Skeletal muscle cell (primary cell): ENCODE measurements at regions not wholly inside any gene's neighbourhood (a gene's known extent, or its start where the extent isn't known, plus 50 kb on each side); places are given as distances from the start of the nearest gene placed in this dataset.

Experiments used
- DNase-seq: peaks from one replicate; pipeline ENCODE4 v3.0.0-alpha.2; 2010; ENCODE audit warnings: low read depth
- H3K4me3 ChIP-seq: 2 replicates; pipeline ENCODE4 v1.5.1; 2011; ENCODE audit warnings: low read depth, mild to moderate bottlenecking, control low read depth, low read length, moderate library complexity

- no peak overlapping the region for H3K4me3 ChIP-seq
- DNase-seq, result no peak
Observed at GRCh38 chr9:32255026-32255425, 129.4 kb upstream of the ACO1 start.

GRCh38 chr9:32258482-32258881 is 126.0 kb upstream of the ACO1 start:
- no peak for DNase-seq

GRCh38 chr9:32260151-32260862 is 124.1 kb upstream of the ACO1 start:
- no peak for DNase-seq

More at GRCh38 chr9:32258482-32258881, 126.0 kb upstream of the ACO1 start:
- no peak overlapping the region for H3K4me3 ChIP-seq

GRCh38 chr9:32264170-32264864 is 120.1 kb upstream of the ACO1 start:
- H3K4me3 ChIP-seq, result no peak overlapping the region
- no peak for DNase-seq

More at GRCh38 chr9:32260151-32260862, 124.1 kb upstream of the ACO1 start:
- H3K4me3 ChIP-seq, result no peak overlapping the region

DNA sequence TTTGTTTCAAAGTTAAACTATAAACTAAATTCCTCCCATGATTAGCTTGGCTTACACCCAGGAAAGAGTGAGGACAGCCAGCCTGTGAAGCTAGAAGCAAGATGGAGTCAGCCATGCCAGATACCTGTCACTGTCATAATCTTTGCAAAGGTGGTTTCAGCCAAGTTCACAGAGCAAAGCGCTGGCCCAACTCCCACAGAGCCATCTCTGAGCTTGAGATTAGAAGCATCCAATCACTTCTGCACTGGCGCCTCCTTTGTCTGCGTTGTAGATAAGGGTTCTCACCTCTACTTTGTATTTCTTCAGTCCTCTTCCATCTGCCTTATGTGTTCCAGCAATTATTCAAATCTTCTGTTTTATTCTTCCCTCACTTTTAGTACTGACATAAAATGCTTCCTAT is 119.4 kb upstream of the ACO1 start:
- H3K4me3 ChIP-seq, result no peak overlapping the region
- DNase-seq, result no peak

DNA sequence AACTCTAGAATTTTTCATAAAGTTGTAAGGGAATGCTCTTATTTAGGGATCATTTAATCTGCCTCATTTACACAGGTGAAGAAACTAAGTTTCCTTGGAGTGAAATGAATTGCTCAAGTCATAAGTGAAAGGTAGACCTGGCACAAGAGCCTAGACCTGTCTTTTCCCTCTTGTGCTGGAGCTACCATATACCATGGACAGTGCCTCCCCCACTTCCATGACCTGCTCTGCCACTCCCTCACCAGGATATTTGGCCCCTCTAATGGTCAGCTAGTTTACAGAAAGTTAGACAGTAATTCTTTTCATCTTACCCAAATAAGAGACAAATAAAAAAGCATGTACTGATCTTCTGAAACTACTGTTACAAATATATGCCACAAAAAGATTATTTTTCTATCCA is 105.5 kb upstream of the ACO1 start:
- no peak for DNase-seq
- H3K4me3 ChIP-seq, result no peak overlapping the region

GRCh38 chr9:32289756-32290155 is 94.7 kb upstream of the ACO1 start:
- DNase-seq, result no peak
- H3K4me3 ChIP-seq, result no peak overlapping the region

DNA sequence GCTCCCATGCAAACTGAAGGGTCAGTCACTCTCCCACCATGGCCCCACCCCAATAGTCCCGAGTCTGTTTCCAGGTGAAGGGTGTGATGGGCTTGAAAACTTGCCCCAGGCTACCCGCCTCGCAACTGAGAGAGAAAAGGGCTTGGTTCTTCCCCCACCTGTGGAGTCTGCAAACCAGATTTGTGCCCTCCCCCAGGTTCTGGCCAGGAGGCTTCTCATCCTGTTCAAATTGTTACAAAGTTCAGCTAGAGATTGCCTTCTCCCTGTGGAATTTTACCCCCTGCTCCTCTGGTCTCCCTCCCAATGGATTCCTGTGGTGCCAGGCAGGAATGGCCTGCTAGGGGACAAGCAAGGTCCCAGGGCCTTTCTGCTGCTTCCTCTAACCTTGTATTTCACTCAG is 93.1 kb upstream of the ACO1 start:
- DNase-seq, result no peak
- no peak overlapping the region for H3K4me3 ChIP-seq

DNA sequence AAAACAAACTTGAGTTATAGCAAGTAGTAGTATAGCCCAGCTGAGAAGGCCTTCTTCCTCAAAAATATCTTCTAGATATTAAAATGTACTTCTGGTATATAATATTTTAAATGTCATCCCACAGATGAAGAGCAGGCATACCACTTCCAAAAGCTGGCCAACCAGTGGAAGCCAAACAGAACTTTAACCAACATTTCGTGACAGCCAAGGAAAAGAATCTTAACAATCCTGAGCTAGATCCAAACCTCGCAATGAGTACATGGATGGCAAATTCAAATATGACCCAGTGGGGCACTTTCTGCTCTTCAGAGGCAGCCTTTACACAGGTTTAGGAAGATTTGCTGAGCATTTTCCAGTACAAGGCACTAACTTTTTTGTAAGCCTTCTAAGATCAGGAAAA is 91.8 kb upstream of the ACO1 start:
- H3K4me3 ChIP-seq, result no peak overlapping the region
- no peak for DNase-seq

- no peak overlapping the region for H3K4me3 ChIP-seq
- DNase-seq, result no peak
Observed at GRCh38 chr9:32293091-32293490, 91.4 kb upstream of the ACO1 start.

DNA sequence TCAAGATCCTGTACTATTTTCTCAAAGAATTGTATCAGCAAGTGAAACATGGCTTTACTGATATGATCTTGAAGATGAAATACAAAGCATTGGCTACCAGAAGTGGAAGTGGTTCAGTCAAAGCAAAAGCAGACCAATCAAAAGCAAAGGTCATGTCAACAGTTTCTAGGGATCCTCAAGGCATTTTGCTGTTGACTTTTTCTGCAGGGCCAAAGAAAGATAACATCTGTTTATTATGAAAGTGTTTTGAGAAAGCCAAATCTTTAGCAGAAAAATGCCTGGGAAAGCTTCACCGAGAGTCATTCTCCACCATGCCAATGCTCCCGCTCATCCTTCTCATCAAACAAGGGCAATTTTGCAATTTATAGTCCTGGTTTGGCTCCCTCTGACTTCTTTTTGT is 90.3 kb upstream of the ACO1 start:
- no peak for DNase-seq
- H3K4me3 ChIP-seq, result no peak overlapping the region

GRCh38 chr9:32300373-32300772 is 84.1 kb upstream of the ACO1 start:
- H3K4me3 ChIP-seq, result no peak overlapping the region
- no peak for DNase-seq

GRCh38 chr9:32304495-32304894 is 79.9 kb upstream of the ACO1 start:
- no peak for DNase-seq
- no peak overlapping the region for H3K4me3 ChIP-seq

DNA sequence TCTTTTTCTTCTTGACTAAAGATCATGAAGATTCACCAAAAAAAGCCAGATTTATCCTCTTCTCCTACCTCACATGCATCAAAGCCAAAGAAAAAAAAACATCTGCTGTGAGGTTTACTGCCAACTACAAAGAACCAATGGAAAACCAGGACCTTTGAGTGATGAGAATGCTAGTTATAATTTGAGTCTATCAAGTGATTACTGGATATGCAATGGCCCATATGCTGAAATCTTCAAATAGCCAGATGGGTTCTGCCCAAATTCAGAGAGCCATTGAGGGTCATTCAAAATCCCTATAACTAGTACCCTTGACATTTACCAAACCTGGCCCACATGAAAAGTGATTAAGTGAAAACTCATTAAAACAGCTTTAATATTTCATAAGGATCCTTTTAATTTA is 78.4 kb upstream of the ACO1 start:
- no peak overlapping the region for H3K4me3 ChIP-seq
- no peak for DNase-seq

DNA sequence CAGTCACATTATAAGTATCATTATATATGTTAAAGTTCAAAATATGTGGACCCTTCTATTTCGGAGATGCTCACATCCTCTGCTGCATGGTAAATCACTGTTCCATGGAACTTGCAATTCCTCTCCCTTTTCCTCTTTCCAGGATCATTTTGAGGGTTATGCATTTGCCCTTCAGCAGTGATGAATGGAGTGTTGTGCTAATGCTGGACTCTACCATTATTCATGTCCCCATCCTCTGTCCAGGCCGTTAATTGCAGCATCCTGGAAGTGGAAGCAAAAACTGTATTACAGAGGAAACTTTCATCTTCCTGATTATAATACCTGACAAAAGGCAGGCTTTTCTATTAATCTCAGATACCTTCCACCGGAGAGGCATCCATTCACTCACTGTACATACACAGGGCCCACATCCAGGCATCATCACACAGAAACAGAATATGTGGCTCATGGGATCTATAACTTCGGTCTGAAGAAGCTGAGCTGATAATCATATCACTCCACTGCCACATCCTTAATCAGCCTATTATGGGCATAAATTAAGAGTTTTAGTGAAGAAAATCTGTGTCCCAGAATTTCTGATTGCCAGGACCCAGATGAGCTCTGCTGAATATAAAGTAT is 65.0 kb upstream of the ACO1 start:
- no peak for DNase-seq
- no peak overlapping the region for H3K4me3 ChIP-seq

DNA sequence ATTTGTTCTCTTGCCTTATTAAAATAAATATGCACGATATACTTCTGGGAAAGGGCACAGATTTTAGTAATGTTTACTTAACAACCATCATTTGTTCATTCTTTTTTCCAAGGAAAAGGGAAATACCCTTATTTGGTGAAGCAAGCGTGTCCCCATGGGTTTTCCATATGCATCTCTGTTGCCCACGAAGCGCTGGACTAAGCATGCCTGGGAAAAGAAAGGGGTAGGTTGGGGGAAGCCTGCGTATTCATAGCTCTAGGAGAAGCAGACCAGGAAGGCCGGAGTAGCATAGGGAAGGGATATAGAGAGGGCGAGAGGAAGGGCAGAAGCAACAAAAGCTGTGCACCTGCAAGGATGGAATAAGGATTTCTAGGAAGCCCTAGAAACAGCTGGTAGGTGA is 61.8 kb upstream of the ACO1 start:
- no peak overlapping the region for H3K4me3 ChIP-seq
- DNase-seq, result no peak

- H3K4me3 ChIP-seq, result no peak overlapping the region
- DNase-seq, result no peak
Observed at GRCh38 chr9:32326146-32326545, 58.3 kb upstream of the ACO1 start.

- DNase-seq, result no peak
- no peak overlapping the region for H3K4me3 ChIP-seq
Observed at GRCh38 chr9:32331240-32331639, 53.2 kb upstream of the ACO1 start.

- DNase-seq, result no peak
- H3K4me3 ChIP-seq, result no peak overlapping the region
Observed at GRCh38 chr9:32334112-32334511, 50.3 kb upstream of the ACO1 start.
